GM18867 (cell line): ENCODE measurements at regions not wholly inside any gene's neighbourhood (a gene's known extent, or its start where the extent isn't known, plus 50 kb on each side); places are given as distances from the start of the nearest gene placed in this dataset.

Experiments
- ATAC-seq: cut with Tn5 transposase; IDR thresholded peaks from one replicate; pipeline ENCODE4 v1.9.1; 2021; ENCODE audit warnings: mild to moderate bottlenecking, moderate library complexity; ENCODE audit not compliant: unreplicated experiment

- no peak for ATAC-seq
Observed at GRCh38 chr7:42761486-42761885, 150.4 kb downstream of the C7orf25 start.

GRCh38 chr7:42758124-42758523, 153.7 kb downstream of the C7orf25 start:
- no peak for ATAC-seq

- ATAC-seq = no peak
Observed at GRCh38 chr7:42756841-42757240, 155.0 kb downstream of the C7orf25 start.

- no peak for ATAC-seq
Observed at GRCh38 chr7:42753811-42754363, 158.0 kb downstream of the C7orf25 start.

GRCh38 chr7:42753367-42753766, 158.5 kb downstream of the C7orf25 start:
- no peak for ATAC-seq

GRCh38 chr7:42750172-42750571, 161.7 kb downstream of the C7orf25 start:
- ATAC-seq = no peak

- ATAC-seq = no peak
Observed at GRCh38 chr7:42747044-42747443, 164.8 kb downstream of the C7orf25 start.

- ATAC-seq = no peak
Observed at GRCh38 chr7:42746214-42746613, 165.7 kb downstream of the C7orf25 start.

GRCh38 chr7:42745357-42746059, 166.4 kb downstream of the C7orf25 start:
- no peak for ATAC-seq

GRCh38 chr7:42744746-42745145, 167.1 kb downstream of the C7orf25 start:
- no peak for ATAC-seq

- ATAC-seq = no peak
Observed at GRCh38 chr7:42743077-42743858, 168.6 kb downstream of the C7orf25 start.

GRCh38 chr7:42742318-42742717, 169.6 kb downstream of the C7orf25 start:
- no peak for ATAC-seq

- ATAC-seq = no peak
Observed at GRCh38 chr7:42740408-42740807, 171.5 kb downstream of the C7orf25 start.

- ATAC-seq = no peak
Observed at GRCh38 chr7:42739638-42740037, 172.2 kb downstream of the C7orf25 start.

GRCh38 chr7:42736931-42737330, 174.9 kb downstream of the C7orf25 start:
- no peak for ATAC-seq

GRCh38 chr7:42735081-42735480, 176.8 kb downstream of the C7orf25 start:
- no peak for ATAC-seq

- no peak for ATAC-seq
Observed at GRCh38 chr7:42734568-42734967, 177.3 kb downstream of the C7orf25 start.

GRCh38 chr7:42733040-42733439, 178.8 kb downstream of the C7orf25 start:
- ATAC-seq = no peak

GRCh38 chr7:42730586-42730985, 181.3 kb downstream of the C7orf25 start:
- no peak for ATAC-seq

GRCh38 chr7:42729053-42729765, 182.7 kb downstream of the C7orf25 start:
- ATAC-seq = no peak

GRCh38 chr7:42727451-42727850, 184.4 kb downstream of the C7orf25 start:
- no peak for ATAC-seq
